ENCODE measurements at regions not wholly inside any gene's neighbourhood (a gene's known extent, or its start where the extent isn't known, plus 50 kb on each side); places are given as distances from the start of the nearest gene placed in this dataset.

GRCh38 chr9:27726244-27727081 lies 153.2 kb upstream of the C9orf72 start:
- TF ChIP-seq POLR2A (IDR thresholded peaks at IDR 0.05; ENCODE audit: low read depth, low read length) (no peak), CTCF (IDR thresholded peaks at IDR 0.05; ENCODE audit: extremely low read depth in 1 of 2, insufficient read depth in 1 of 2, low read depth in 1 of 2, low read length in 2 of 2) (peak; percentile 37 to 68), POLR2AphosphoS5 (IDR thresholded peaks at IDR 0.05; ENCODE audit: insufficient read depth, low read depth, low read length) (no peak)
